ENCODE measurements at regions not wholly inside any gene's neighbourhood (a gene's known extent, or its start where the extent isn't known, plus 50 kb on each side); places are given as distances from the start of the nearest gene placed in this dataset.

DNA sequence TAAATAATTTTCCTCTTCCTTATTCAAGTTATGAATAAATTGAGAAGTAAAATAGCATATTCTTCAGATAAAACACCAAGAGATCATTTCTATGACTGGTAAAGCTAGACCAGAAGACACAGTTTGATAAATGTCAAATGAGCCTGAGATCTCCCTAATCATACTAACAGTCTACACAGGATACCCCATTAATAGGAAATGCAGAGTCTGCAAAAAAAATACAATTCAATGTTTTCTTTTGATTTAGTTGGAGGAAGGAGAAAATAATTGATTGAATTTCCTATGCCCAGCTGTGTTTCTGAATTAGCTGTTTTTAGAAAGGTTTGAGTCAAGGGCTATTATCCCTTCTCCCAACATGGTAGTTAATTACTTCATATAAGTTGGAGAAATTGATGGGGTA lies 734.6 kb upstream of the SLITRK1 start:
- no peak for TF ChIP-seq POLR2A (IDR thresholded peaks at IDR 0.05)
- TF ChIP-seq, protein P1, sequence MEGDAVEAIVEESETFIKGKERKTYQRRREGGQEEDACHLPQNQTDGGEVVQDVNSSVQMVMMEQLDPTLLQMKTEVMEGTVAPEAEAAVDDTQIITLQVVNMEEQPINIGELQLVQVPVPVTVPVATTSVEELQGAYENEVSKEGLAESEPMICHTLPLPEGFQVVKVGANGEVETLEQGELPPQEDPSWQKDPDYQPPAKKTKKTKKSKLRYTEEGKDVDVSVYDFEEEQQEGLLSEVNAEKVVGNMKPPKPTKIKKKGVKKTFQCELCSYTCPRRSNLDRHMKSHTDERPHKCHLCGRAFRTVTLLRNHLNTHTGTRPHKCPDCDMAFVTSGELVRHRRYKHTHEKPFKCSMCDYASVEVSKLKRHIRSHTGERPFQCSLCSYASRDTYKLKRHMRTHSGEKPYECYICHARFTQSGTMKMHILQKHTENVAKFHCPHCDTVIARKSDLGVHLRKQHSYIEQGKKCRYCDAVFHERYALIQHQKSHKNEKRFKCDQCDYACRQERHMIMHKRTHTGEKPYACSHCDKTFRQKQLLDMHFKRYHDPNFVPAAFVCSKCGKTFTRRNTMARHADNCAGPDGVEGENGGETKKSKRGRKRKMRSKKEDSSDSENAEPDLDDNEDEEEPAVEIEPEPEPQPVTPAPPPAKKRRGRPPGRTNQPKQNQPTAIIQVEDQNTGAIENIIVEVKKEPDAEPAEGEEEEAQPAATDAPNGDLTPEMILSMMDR (IDR thresholded peaks at IDR 0.05): no peak
- TF ChIP-seq POLR2AphosphoS5 (IDR thresholded peaks at IDR 0.05): no peak
- TF ChIP-seq EP300 (IDR thresholded peaks at IDR 0.05): no peak
